ENCODE measurements at regions not wholly inside any gene's neighbourhood (a gene's known extent, or its start where the extent isn't known, plus 50 kb on each side); places are given as distances from the start of the nearest gene placed in this dataset.

GRCh38 chr5:54607006-54607405 is 89.4 kb downstream of the SNX18 start:
- no peak for TF ChIP-seq CTCF (IDR thresholded peaks at IDR 0.05)
- TF ChIP-seq POLR2A (IDR thresholded peaks at IDR 0.05) = no peak
- no peak for ATAC-seq
- DNase-seq = no peak
- Histone ChIP-seq H3K9me3 (no peaks in the 10 kb centered on the region), H3K36me3 (no peaks in the 10 kb centered on the region), H3K4me1 (peaks cover 0 to 16% (median 1%) of the 10 kb centered on the region in 4 donors), H3K27ac (no peak overlapping the region), H3K27me3 (no peaks in the 10 kb centered on the region), H3K4me3 (no peak overlapping the region)
- intact Hi-C loops (cut with DNase I) = no loop called here
- 89% methylated on average over 2 of the region's 3 CpGs for WGBS (ENCODE audit: insufficient coverage, low coverage, low lambda C conversion rate, missing lambda C conversion rate)

GRCh38 chr5:54603372-54603771 is 85.8 kb downstream of the SNX18 start:
- Histone ChIP-seq H3K4me3 (no peak overlapping the region), H3K27ac (no peak overlapping the region), H3K9me3 (no peaks in the 10 kb centered on the region), H3K27me3 (no peaks in the 10 kb centered on the region), H3K4me1 (peaks cover 0 to 6% (median 1%) of the 10 kb centered on the region in 4 donors), H3K36me3 (no peaks in the 10 kb centered on the region)
- no peak for DNase-seq
- no peak for ATAC-seq
- TF ChIP-seq POLR2A (IDR thresholded peaks at IDR 0.05) (no peak), CTCF (IDR thresholded peaks at IDR 0.05) (no peak)
- intact Hi-C loops (cut with DNase I) = no loop called here
- WGBS (ENCODE audit: insufficient coverage, low coverage, low lambda C conversion rate, missing lambda C conversion rate) = 54% methylated on average over 1 of the region's 1 CpG

GRCh38 chr5:54602475-54602874 is 84.9 kb downstream of the SNX18 start:
- Histone ChIP-seq H3K36me3 (no peaks in the 10 kb centered on the region), H3K9me3 (no peaks in the 10 kb centered on the region), H3K4me1 (no peaks in the 10 kb centered on the region), H3K27ac (no peak overlapping the region), H3K27me3 (no peaks in the 10 kb centered on the region), H3K4me3 (no peak overlapping the region)
- WGBS (ENCODE audit: insufficient coverage, low coverage, low lambda C conversion rate, missing lambda C conversion rate) = 83% methylated on average over 3 of the region's 7 CpGs
- ATAC-seq (no peak), DNase-seq (no peak)
- TF ChIP-seq CTCF (IDR thresholded peaks at IDR 0.05) (no peak), POLR2A (IDR thresholded peaks at IDR 0.05) (no peak)
- intact Hi-C loops (cut with DNase I) = no loop called here

- Histone ChIP-seq H3K9me3 (no peaks in the 10 kb centered on the region), H3K36me3 (no peaks in the 10 kb centered on the region), H3K4me3 (no peak overlapping the region), H3K27me3 (no peaks in the 10 kb centered on the region), H3K4me1 (no peaks in the 10 kb centered on the region), H3K27ac (peak overlapping the region in 1 of 3 donors; percentile 11)
- no peak for TF ChIP-seq CTCF (IDR thresholded peaks at IDR 0.05)
- TF ChIP-seq POLR2A (IDR thresholded peaks at IDR 0.05) = no peak
- ATAC-seq (peak; percentile 19 to 70 (median 56)), DNase-seq (no peak)
- intact Hi-C loops (cut with DNase I) = no loop called here
- 44% methylated on average over 8 of the region's 8 CpGs for WGBS (ENCODE audit: insufficient coverage, low coverage, low lambda C conversion rate, missing lambda C conversion rate)
These were observed 84.1 kb downstream of the SNX18 start for GRCh38 chr5:54601411-54602230.

All from right lobe of liver (tissue), 6 donors.